ENCODE measurements at regions not wholly inside any gene's neighbourhood (a gene's known extent, or its start where the extent isn't known, plus 50 kb on each side); places are given as distances from the start of the nearest gene placed in this dataset.
"Not testable (repeated sequence)": the region's sequence is repeated elsewhere in the genome, so short reads cannot be mapped to it uniquely, and the experiment has no call there.

DNA sequence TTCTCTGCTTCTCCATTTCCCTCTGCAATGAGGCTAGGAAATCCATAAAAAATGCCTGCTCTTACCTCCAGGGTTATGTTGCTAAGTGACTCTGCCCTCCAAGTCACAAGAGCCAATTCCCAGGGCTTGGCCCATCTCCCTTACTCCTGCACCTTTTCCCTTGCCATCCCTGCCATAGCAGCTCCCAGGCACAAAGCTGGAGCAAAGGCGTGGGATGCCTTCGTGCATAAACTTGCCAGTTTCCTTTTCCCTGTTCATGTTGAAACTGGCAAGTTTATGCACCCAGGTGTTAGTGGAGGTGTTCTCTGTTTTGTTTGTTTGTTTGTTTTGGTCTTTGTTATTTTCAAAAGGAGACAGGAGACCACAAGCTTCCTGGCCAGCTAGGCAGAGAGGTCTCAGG, 195.1 kb downstream of the ACKR3 start:
- DNase-seq (ENCODE audit: low read depth in 3 of 3, low spot score in 2 of 3): no peak

DNA sequence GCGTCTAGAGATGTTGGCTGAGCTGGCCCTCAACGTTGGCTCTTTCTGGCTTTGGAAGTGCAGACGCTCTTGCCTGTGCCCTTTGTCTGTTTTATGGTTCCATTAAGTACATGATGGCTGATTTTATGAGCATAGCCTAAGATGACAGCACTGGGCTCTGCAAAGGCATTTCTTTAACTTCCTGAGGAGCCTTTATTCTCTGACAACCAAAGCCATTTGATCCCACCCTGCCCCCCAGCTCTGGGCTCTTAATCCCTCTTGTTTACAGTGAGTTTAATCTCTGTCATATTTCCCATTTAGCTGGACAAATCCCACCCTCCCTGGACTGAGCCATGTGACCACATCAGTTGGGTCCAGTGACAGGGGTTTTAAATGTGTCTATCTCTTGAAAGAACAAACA, 195.9 kb downstream of the ACKR3 start:
- no peak for DNase-seq (ENCODE audit: low read depth in 3 of 3, low spot score in 2 of 3)

DNA sequence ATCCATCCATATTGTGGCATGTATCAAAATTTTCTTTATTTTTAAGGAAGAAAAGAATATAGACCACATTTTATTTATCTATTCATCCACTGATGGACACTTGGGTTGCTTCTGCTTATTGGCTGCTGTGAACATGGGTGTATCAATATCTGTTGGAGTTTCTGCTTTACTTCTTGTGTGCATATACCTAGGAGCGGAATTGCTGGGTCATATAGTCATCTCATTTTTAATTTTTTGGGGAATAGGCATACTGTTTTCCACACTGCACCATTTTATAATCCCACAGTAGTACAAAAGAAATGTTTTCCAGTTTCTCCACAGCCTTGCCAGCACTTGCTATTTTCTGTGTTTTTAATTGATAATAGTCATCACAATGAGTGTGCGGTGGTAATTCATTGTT, 197.2 kb downstream of the ACKR3 start:
- DNase-seq (ENCODE audit: low read depth in 3 of 3, low spot score in 2 of 3): no peak

DNA sequence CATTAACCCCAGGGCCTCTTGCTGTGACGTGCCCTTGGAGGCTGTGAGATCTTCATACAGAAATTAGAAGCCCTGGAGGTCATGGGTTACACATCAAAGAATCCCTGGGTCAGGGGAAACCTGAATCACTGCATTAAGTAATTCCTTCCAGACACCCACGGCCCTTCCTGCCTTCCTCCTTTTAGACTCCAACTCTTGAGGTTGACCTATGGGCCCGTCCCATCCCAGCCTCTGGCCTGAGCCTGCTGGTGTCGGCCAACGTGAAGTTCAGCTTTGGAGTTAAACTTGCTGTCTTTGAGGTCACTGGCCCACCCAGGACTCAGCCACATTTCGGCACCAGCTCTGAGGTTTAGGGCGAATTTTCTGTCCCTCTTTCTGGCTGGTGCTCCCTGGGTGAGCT, 198.3 kb downstream of the ACKR3 start:
- DNase-seq (ENCODE audit: low read depth in 3 of 3, low spot score in 2 of 3): no peak

DNA sequence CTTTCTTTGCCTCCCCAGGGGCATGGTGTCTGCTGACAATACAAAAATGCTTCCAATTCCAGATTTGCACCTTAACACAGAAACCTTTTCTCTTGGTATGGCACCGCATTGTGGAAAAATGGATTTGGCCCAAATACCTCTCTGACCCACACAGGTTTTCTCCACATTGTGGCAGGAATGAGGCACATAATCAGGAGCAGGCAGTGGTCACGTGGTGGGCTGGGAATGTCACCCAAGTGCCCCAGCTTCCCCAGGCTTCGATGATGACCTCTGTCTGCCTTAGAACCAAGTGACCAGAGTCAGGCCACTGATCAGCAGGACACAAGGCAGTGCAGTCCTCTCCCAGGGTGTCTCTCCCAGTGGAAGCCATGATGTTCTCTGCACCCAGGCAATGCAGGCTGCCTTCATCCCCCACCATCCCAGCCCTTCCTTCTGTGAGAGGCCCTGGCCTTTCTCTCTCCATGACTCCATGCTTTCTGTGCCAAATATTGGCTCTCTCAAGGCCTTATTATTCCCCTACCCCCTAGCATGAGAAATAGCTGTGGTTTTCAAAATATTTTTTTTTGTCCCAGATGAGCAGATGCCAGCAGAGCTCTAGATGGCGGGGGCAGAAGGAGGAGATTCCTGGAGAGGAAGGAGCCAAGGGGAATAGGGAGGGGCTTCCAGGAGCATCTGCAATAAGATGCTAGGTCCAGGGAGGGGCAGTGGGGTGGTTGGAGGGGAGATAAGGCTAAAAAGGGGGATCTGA, 198.9 kb downstream of the ACKR3 start:
- no peak for DNase-seq (ENCODE audit: low read depth in 3 of 3, low spot score in 2 of 3)

DNA sequence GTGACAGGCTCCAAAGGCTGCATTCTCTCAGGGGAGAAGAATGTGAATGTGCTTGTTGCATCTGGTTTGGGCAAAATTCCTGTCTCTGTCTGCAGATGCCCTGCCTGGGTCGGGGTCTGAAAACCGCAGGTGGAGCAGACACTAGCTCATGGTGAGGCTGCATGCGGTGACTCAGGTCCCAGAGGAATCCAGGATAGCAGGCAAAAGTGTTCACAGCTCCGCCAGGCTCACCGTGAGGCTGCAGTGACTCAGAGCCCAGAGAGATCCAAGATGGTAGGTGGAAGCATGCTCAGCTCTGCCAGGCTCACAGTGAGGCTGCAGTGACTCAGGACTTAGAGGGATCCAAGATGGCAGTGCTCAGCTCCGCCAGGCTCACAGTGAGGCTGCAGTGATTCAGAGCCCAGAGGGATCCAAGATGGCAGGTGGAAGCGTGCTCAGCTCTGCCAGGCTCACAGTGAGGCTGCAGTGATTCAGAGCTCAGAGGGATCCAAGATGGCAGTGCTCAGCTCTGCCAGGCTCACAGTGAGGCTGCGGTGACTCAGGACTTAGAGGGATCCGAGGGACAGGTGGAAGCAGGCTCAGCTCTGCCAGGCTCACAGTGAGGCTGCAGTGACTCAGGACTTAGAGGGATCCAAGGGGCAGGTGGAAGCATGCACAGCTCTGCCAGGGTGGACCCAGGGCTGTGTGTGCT, 200.5 kb downstream of the ACKR3 start:
- no peak for DNase-seq (ENCODE audit: low read depth in 3 of 3, low spot score in 2 of 3)

DNA sequence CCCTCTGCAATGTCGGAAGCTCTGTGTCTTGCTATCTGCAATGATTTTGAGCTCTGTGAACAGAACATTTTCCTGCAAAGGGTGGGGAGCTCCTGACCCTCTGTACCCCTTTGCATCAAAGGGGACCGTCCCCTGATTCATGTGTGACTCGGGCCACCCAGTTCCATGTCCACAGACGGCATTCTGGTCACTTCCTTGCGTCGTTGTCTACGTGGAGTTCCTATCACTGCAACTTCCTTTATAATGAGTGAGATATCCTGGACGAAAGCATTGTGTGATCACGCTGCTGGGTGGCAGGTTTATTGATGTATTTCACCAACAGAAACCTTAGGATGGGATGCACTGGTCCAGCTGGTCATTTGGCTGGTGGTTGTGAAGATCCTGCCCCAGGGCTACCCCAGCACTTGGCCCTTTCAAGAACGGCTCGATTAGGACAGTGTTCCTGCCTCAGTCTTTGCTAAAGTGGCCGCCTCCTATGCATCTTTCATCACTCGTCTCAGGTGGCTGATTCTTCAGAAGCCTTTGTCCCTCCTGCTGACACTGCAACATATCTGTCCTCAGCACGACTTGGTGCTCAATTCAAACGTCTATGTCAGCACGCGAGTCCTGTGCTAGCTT, 202.7 kb downstream of the ACKR3 start:
- DNase-seq (ENCODE audit: low read depth in 3 of 3, low spot score in 2 of 3): no peak

DNA sequence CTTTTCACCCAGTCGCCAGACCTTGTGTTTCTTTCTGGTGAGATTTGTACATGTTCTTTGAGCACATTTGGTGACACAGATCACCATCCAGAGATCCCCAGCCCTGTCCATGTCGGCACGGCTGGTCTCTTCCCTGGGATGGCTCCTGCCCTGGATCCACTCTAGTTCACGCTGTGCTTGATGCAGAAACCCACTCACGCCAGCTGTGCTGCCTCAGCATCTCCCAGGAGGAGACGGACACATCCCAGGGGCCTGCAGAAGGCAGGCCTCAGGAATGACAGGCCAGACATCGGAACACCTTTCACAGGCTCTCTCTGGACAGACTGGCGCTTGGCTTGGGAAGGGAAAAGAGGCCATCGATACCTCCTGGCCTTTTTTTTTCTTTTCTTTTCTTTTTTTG, 203.6 kb downstream of the ACKR3 start:
- DNase-seq (ENCODE audit: low read depth in 3 of 3, low spot score in 2 of 3): no peak

DNA sequence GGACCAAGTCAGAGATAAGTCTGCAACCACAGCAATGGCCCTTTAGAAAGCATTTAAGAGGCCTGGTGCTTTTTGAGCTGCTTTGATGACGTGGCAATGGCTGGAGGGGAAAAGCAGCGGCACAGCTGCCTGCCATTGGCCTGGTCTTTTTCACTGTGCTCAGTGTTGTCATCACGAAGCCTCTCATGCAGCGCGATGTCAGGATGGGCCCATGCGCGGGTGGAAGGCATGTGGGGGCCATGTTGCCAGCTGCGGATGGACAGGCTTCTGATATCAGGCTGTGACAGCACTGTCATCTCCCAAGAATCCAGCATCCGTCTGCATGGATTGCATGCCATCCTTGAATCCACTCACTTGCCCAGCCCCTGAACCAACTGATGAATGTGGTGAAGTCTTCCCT, 204.5 kb downstream of the ACKR3 start:
- DNase-seq (ENCODE audit: low read depth in 3 of 3, low spot score in 2 of 3): no peak

DNA sequence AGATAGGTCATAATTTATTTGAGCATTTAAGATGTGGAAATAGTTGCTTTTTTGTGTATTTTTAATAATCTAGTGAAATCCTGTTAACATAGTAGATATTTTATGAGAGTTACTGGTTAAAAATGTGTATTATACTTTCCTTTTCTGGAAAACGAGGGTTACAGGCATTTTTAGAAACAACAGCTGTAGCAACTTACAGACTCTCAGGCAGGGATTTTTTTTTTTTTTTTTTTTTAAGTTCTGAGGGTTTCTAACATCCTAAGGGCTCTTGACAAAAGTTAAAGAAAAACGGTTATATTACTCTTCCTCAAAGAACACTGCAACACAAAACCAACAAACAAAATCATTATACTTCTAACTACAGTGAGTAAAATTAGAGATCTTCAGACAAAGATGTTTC, 205.9 kb downstream of the ACKR3 start:
- DNase-seq (ENCODE audit: low read depth in 3 of 3, low spot score in 2 of 3): no peak

DNA sequence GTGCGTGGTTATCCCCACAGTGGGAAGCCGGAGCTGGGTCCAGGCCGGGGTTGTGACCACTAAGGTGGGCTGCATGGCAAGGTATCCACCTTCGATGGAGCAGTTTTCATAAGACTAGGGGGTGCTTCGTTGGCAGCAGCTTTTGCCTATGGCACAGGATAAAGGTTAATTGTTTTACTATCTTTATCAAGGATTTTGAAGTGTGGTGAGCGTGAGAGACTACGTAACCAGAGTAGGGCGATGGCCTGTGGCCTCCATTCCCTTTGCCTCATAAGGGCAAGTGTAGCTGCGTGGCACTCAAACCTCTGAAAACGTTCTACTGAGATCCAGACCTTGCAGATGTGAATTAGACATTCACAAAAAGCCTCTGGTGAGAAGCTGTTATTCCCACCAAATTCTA, 206.6 kb downstream of the ACKR3 start:
- no peak for DNase-seq (ENCODE audit: low read depth in 3 of 3, low spot score in 2 of 3)

DNA sequence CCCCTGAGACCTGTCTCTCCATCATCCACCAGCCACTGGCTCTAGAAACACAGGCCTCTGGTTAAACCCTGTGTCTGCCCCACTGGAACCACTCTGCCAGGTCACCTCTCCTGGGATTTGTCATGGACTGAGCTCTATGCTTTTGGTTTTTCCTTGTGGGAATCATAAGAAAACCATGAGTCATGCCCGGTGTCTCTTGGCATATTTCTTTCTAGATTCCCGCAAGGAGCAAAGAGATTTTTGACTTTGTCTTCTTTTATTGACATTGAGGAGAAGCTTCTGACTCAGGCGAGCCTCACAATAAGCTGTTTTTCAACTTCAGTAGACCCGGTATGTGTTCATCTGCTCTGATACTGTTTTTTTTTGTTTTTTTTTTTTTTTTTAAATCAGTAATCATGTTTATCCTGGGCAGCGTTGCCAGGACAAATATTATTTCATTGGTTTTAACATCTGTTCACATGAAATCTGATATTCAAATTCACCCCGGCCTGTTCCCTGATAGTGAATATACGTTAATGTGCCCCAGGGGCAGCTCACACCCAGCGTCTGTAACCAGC, 207.1 kb downstream of the ACKR3 start:
- no peak for DNase-seq (ENCODE audit: low read depth in 3 of 3, low spot score in 2 of 3)

DNA sequence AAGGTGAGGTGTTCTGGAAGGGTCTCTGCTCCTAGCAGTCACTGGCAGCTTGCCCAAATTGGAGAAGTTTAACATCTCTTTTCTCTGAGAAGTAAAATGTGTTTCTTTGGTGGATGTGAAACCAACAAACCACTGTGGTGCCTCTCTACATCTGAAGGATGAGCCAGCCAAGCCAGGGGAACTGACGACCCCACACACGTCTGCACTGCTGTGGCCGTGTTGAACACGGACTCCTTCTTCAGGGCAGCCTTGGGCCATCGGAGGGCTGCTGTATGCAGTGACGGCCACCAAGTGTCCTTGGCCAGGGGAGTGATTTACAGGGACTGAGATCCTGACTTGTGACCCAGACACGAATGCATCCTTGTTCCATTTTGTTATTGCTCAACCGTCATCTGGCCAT, 207.8 kb downstream of the ACKR3 start:
- no peak for DNase-seq (ENCODE audit: low read depth in 3 of 3, low spot score in 2 of 3)

DNA sequence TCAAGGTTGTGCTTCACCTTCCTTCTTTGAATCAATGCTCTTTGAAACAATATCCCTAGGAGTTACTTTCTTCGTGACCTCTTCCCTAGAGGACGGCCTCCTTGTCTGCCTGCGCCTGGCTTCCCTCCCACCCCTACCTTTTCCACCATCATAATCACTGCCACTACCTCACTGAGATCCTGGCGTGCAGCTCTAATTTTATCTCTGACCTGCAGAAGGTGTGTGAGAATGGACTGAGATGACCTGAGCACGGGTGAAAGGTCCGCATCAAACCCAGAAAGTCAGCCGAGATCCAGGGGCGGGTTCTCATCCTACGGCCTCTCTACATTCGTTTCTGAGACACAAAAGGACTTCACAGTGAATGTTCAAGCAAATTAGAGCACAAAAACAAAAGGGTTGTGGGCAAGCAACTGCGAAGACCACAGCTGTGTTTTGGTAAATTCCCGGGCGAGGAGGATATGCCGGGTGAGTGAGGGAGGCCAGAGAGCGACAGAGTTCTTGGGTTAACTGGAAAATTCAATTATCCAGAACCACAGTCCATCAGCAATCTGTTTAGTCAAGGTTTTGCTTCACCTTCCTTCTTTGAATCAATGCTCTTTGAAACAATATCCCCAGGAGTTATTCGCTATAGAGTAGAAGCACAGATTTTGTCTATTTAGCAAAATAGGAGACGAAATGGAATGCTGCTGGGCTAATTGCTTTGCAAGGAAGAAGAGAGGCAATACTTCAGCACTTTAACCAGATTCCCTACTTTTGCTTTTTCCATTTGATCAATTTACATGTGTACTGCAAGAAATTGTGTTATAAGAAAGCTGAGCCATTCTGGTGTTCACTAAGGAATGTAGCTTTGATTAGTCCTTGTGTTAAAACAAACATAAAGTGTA, 212.6 kb downstream of the ACKR3 start:
- no peak for DNase-seq (ENCODE audit: low read depth in 3 of 3, low spot score in 2 of 3)

DNA sequence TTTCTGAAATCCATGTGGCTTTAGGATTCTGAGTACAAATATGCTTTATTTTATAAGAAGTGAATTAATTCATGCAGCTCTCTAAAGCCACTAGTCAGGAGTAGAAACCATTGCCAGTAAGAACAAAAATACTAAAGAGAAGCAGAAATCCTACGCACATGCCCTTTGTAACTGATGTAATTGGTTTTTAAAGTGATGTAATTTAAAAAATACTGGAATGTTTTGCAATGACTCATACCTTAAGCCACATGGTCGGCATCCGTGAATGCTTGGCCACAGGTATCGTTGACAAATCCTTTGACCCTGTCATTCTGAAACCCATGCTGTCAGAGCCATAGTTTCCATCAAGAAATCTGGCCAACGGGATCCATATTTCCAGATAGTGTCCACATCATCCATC, 213.3 kb downstream of the ACKR3 start:
- no peak for DNase-seq (ENCODE audit: low read depth in 3 of 3, low spot score in 2 of 3)

DNA sequence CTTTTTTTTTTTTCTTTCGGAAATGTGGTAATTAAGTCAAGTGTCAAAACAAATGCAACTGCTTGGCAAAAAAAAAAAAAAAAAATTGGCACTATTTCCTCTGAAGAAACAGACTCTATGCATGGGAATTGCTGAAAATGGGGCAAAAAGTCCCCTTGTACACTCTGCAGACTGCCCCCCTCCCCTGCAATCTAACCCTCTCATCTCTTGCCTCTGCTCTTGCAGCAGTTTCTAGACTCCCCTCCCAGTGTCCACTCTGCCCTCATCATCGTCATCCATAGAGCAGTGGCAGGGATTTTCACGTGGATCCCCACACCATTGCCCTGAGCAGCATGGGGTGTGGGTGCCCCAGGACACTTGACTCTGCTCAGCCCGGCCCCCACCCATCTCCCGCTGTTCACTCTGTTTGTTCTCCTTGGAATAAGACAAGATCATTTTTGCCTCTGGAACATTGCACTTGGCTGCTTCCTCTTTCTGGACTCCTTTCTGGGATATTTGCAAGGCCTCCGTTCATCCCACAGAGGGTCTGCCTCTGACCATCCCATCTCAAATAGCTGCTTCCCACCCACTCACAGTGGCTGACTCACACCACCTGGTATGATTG, 213.9 kb downstream of the ACKR3 start:
- no peak for DNase-seq (ENCODE audit: low read depth in 3 of 3, low spot score in 2 of 3)

DNA sequence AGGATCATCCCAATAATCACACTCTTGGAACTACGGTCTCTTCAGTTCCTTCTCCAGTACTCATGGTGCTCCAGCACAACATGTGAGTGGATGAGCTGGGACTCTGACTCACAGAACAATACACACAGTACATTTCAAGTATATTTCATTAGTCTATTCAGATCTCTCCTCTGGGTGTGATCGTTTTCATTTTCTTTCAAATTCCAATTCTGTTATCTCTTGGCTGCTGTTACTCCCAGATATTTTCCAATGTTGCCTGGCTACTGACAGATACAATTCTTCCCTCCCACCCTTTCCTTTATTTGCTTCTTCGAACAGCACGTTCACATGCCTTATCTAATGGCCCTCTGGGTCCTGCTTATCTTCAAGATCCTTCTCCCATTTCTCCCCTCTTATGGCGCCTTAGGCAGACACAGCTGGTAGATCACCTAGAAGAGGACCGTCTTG, 216.0 kb downstream of the ACKR3 start:
- DNase-seq (ENCODE audit: low read depth in 3 of 3, low spot score in 2 of 3): no peak

DNA sequence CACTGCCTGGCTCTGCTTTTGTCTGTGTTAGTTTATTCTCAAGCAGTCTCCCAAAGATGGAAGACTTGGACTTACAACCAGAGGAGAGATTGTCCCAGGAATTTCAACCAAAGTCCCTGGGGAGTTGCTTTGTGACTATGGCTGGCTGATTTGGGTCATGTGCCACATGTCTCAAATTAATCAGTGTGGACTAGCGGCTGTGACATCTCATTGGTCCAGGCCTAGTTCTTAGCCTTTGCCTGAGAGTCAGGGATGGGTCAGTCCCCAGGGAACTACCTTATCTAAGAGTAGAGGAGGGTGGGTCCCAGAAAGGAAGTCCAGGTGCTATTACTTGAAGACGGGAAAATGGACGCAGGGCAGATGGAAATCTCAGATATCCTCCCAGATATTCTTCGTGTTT, 217.1 kb downstream of the ACKR3 start:
- DNase-seq (ENCODE audit: low read depth in 3 of 3, low spot score in 2 of 3): no peak

DNA sequence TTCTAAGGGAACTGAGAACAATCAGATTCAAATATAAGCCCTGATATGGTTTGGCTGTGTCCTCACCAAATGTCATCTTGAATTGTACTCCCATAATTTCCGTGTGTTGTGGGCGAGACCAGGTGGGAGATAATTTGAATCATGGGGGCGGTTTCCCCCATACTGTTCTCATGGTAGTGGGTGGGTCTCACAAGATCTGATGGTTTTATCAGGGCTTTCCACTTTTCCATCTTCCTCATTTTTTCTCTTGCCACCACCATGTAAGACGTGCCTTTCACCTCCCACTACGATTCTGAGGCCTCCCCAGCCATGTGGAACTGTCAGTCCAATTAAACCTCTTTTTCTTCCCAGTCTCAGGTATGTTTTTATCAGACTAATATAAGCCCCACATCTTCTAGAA, 217.8 kb downstream of the ACKR3 start:
- DNase-seq (ENCODE audit: low read depth in 3 of 3, low spot score in 2 of 3): not testable (repeated sequence)

DNA sequence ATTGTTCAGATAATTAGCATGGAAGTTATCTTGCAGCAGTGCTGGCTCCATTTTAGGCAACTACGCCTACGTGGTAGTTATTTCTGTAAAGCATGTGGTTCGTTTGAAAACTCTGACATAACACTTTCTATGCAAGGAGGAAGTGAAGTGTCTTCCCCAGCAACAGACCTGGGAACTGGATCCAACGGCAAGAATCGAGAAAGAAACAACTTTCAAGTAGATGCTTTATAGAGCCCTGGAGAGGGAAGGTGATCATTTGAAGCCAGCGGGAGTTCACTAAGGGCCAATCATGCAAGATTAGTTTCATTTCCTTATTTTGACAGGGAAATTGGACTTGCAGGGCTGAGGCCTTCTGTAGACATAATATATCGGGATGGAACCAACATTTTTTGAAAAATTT, 218.3 kb downstream of the ACKR3 start:
- no peak for DNase-seq (ENCODE audit: low read depth in 3 of 3, low spot score in 2 of 3)
